NCI-H446 treated with DMSO at 0.1 percent for 48 hours (cell line): ENCODE measurements at regions not wholly inside any gene's neighbourhood (a gene's known extent, or its start where the extent isn't known, plus 50 kb on each side); places are given as distances from the start of the nearest gene placed in this dataset.
A peak's percentile ranks its signal among the peaks of the same experiment; 100 is the strongest.
"Not testable (repeated sequence)": the region's sequence is repeated elsewhere in the genome, so short reads cannot be mapped to it uniquely, and the experiment has no call there.

Experiments used
- DNase-seq: peaks from one replicate; lab custom pipeline; 2025; lab: John Stamatoyannopoulos, UW

- not testable (repeated sequence) for DNase-seq
These were observed 318.1 kb upstream of the TECRL start for GRCh38 chr4:64727391-64727790.

GRCh38 chr4:64724689-64725088 lies 315.4 kb upstream of the TECRL start:
- no peak for DNase-seq

- no peak for DNase-seq
These were observed 311.9 kb upstream of the TECRL start for GRCh38 chr4:64721106-64721505.

- no peak for DNase-seq
These were observed 308.8 kb upstream of the TECRL start for GRCh38 chr4:64718091-64718490.

- no peak for DNase-seq
These were observed 306.5 kb upstream of the TECRL start for GRCh38 chr4:64715741-64716140.

- DNase-seq = peak; percentile 45
These were observed 304.1 kb upstream of the TECRL start for GRCh38 chr4:64713256-64713840.

GRCh38 chr4:64712590-64712989 lies 303.3 kb upstream of the TECRL start:
- no peak for DNase-seq

- no peak for DNase-seq
These were observed 296.7 kb upstream of the TECRL start for GRCh38 chr4:64705989-64706388.

- no peak for DNase-seq
These were observed 288.9 kb upstream of the TECRL start for GRCh38 chr4:64698171-64698570.

GRCh38 chr4:64682946-64683345 lies 273.7 kb upstream of the TECRL start:
- DNase-seq = no peak

GRCh38 chr4:64682481-64682880 lies 273.2 kb upstream of the TECRL start:
- no peak for DNase-seq

- not testable (repeated sequence) for DNase-seq
These were observed 263.9 kb upstream of the TECRL start for GRCh38 chr4:64673121-64673520.

- no peak for DNase-seq
These were observed 261.4 kb upstream of the TECRL start for GRCh38 chr4:64670647-64671046.

GRCh38 chr4:64643841-64644240 lies 234.6 kb upstream of the TECRL start:
- DNase-seq = no peak

- no peak for DNase-seq
These were observed 233.7 kb upstream of the TECRL start for GRCh38 chr4:64642936-64643335.

GRCh38 chr4:64640402-64640801 lies 231.2 kb upstream of the TECRL start:
- DNase-seq = not testable (repeated sequence)

- no peak for DNase-seq
These were observed 216.2 kb upstream of the TECRL start for GRCh38 chr4:64625438-64625837.

- peak; percentile 43 for DNase-seq
These were observed 208.6 kb upstream of the TECRL start for GRCh38 chr4:64617800-64618199.

GRCh38 chr4:64614276-64614675 lies 205.0 kb upstream of the TECRL start:
- DNase-seq = no peak

- DNase-seq = no peak
These were observed 203.8 kb upstream of the TECRL start for GRCh38 chr4:64613046-64613445.

- no peak for DNase-seq
These were observed 188.8 kb upstream of the TECRL start for GRCh38 chr4:64598066-64598465.

GRCh38 chr4:64594723-64595122 lies 185.5 kb upstream of the TECRL start:
- DNase-seq = no peak

GRCh38 chr4:64588507-64588906 lies 179.3 kb upstream of the TECRL start:
- DNase-seq = no peak

- peak; percentile 38 for DNase-seq
These were observed 175.8 kb upstream of the TECRL start for GRCh38 chr4:64584981-64585557.
